ENCODE measurements at regions not wholly inside any gene's neighbourhood (a gene's known extent, or its start where the extent isn't known, plus 50 kb on each side); places are given as distances from the start of the nearest gene placed in this dataset.

DNA sequence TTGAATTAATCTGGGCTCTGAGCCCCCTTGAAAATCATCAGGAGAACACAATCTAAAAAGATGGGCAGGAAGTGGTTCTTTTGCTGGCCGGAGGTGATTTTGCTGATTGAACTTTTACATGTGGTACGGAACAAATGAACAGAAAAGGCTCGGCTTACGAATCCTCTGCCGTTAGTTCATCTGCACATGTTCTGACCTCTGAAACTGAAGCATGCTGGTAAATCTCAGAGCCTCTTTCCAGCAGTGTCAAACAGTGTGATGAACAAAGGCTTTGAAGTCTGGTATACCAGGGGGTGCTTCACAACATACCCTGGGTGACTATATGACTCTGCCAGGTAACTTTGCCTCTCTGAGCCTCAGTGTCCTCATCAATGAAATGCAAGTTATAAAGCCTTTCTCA lies 194.2 kb upstream of the C1QTNF7 start:
- no peak for TF ChIP-seq CTCF (conservative IDR thresholded peaks at IDR 0.05 in 1 of 2, IDR thresholded peaks at IDR 0.05 in 1 of 2; ENCODE audit: extremely low read depth in 1 of 2, insufficient read depth in 1 of 2, low read depth in 1 of 2, low read length in 2 of 2)
- TF ChIP-seq EZH2 (IDR thresholded peaks at IDR 0.05; ENCODE audit: borderline replicate concordance, low read length): no peak
